GM21447 (cell line): ENCODE measurements at regions not wholly inside any gene's neighbourhood (a gene's known extent, or its start where the extent isn't known, plus 50 kb on each side); places are given as distances from the start of the nearest gene placed in this dataset.

Experiments
- ATAC-seq: cut with Tn5 transposase; IDR thresholded peaks from one replicate; pipeline ENCODE4 v1.9.1; 2021; ENCODE audit not compliant: unreplicated experiment

DNA sequence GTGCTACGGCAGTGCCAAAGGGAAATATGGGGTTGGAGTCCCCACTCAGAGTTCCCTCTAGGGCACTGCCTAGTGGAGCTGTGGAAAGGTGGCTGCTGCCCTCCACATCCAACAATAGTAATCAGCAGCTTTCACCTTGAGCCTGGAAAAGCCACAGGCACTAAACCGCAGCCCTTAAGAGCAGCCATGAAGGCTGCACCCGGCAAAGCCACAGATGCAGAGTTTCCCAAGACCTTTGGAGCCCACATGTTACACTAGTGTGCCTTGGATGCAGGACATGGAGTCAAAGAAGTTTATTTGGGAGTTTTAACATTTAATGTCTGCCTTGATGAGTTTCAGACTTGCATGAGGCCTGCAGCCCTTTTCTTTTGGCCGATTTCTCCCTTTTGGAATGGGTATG is 91.4 kb upstream of the HSF2 start:
- no peak for ATAC-seq

DNA sequence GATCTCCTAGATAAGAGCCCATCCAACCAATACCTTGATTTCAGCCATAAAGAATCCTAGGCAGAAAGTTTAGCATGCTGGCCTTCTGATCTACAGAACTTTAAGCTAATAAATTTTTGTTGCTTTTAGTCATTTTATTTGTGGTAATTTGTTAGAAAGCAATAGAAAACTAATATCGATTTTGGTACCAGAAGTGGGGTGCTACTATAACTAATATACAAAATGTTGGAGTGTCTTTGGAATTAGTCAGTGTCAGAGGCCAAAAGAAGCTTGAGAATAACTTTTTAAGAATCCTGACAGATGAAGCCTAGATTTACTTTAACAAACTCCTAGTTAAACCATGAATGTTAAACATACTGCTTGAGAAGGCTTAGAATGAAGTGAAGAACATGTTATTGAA is 83.6 kb upstream of the HSF2 start:
- no peak for ATAC-seq

- ATAC-seq = no peak
These were observed 76.6 kb upstream of the HSF2 start for GRCh38 chr6:122322824-122323223.

DNA sequence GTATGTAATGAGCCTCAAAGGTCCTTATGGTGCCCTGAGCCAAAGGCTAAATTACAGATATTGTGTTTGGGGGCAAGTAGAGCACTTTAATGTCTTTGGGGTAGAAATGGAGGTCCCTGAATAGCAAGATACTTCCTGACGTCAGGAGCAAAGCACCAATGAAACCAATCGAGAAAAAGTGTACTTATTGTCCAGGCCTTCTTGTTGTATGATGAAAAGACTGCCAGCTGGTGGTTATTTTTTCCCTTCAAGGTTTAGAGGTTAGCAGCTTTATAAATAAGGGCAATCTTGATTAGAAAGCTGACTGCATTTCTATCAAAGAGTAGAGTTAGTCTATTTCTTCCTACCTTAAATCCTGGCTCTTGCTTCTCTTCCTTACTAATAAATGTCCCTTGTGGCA is 76.1 kb upstream of the HSF2 start:
- no peak for ATAC-seq

GRCh38 chr6:122330315-122330714 is 69.1 kb upstream of the HSF2 start:
- ATAC-seq = no peak

DNA sequence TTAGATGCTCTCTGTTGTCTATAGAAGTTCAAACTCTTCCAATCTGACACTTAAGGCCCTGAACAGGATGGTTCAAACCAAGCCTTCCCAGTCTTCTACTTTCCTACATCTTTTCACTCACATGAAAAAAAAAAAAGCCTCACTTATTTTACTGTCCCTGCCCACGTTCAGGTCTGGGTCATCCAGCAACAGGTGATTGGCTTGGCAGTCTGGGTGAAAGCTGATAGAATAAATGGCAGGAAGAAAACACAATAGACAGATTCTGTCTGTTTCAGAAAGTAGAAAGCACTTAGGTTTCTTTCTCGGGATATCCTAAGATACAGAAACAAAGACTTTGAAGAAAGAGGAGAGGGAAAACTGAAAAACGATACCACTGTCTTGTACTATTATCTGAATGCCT is 61.8 kb upstream of the HSF2 start:
- ATAC-seq = no peak

DNA sequence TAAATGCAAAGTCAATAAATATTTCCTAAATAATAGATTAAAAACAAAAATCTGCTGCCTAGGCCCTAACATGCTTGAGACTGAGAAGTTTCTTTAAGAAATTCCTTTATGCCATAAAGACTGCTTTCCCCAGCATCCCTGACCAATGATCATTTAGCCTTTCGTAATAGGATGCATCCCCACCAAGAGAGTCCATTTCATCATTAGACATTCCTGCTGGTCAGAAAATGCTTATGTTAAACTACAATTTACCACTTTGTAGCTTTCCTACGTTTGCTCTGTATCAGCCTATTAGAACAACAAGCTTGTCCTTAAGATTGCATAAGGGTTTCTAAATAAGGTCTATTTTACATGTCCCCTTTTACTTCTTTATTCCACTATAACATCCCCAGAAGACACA is 59.8 kb upstream of the HSF2 start:
- ATAC-seq = no peak

GRCh38 chr6:122347280-122347679 is 52.2 kb upstream of the HSF2 start:
- no peak for ATAC-seq

DNA sequence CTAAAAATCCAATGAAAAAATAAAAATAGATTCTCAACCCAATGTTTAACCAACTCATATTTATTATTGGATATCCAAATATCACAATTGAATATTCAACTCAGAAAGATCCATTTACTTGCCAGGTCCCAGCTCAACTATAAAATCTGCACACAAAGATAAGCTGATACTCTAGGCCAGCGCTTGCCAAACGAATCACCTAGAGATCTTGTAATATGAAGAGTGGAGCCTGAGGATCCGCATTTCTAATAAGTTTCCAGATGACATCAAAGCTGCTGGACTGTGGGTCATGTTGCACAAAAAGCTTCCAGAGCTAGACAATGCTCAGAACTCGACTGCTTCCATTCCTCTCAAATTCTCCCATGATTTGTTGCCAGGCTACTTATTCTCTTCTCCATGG is 51.7 kb upstream of the HSF2 start:
- ATAC-seq = no peak
